GM18505 (cell line): ENCODE measurements at regions not wholly inside any gene's neighbourhood (a gene's known extent, or its start where the extent isn't known, plus 50 kb on each side); places are given as distances from the start of the nearest gene placed in this dataset.

Source experiments
- ATAC-seq: cut with Tn5 transposase; IDR thresholded peaks from one replicate; pipeline ENCODE4 v1.9.1; 2021; ENCODE audit not compliant: unreplicated experiment
- POLR2A ChIP-seq: IDR thresholded peaks from 4 replicates; pipeline ENCODE4 v1.6.1; 2011; ENCODE audit warnings: borderline replicate concordance; ENCODE audit not compliant: insufficient read depth, insufficient read length; ENCODE audit errors: extremely low read depth

GRCh38 chr5:161155451-161155850, 303.4 kb upstream of the ATP10B start:
- TF ChIP-seq POLR2A: no peak
- no peak for ATAC-seq

- no peak for TF ChIP-seq POLR2A
- ATAC-seq: no peak
These were observed 300.5 kb upstream of the ATP10B start for GRCh38 chr5:161152415-161152940.

GRCh38 chr5:161150441-161150988, 298.5 kb upstream of the ATP10B start:
- ATAC-seq: no peak
- TF ChIP-seq POLR2A: no peak

GRCh38 chr5:161149078-161149477, 297.1 kb upstream of the ATP10B start:
- no peak for ATAC-seq
- no peak for TF ChIP-seq POLR2A

- no peak for TF ChIP-seq POLR2A
- ATAC-seq: no peak
These were observed 286.9 kb upstream of the ATP10B start for GRCh38 chr5:161138751-161139455.

GRCh38 chr5:161134956-161135355, 282.9 kb upstream of the ATP10B start:
- TF ChIP-seq POLR2A: no peak
- ATAC-seq: no peak

GRCh38 chr5:161134083-161134482, 282.1 kb upstream of the ATP10B start:
- ATAC-seq: no peak
- TF ChIP-seq POLR2A: no peak

- ATAC-seq: no peak
- TF ChIP-seq POLR2A: no peak
These were observed 263.9 kb upstream of the ATP10B start for GRCh38 chr5:161115941-161116340.

- no peak for TF ChIP-seq POLR2A
- ATAC-seq: no peak
These were observed 260.4 kb upstream of the ATP10B start for GRCh38 chr5:161112371-161112770.

- TF ChIP-seq POLR2A: no peak
- ATAC-seq: no peak
These were observed 253.5 kb upstream of the ATP10B start for GRCh38 chr5:161105525-161105924.

- ATAC-seq: no peak
- no peak for TF ChIP-seq POLR2A
These were observed 246.5 kb upstream of the ATP10B start for GRCh38 chr5:161098516-161098915.

GRCh38 chr5:161096581-161096980, 244.6 kb upstream of the ATP10B start:
- no peak for ATAC-seq
- TF ChIP-seq POLR2A: no peak

- no peak for TF ChIP-seq POLR2A
- ATAC-seq: no peak
These were observed 243.9 kb upstream of the ATP10B start for GRCh38 chr5:161095953-161096352.

- no peak for TF ChIP-seq POLR2A
- ATAC-seq: no peak
These were observed 242.4 kb upstream of the ATP10B start for GRCh38 chr5:161094411-161094810.
